Cardiac muscle cell (in vitro differentiated cells and primary cell): ENCODE measurements at regions not wholly inside any gene's neighbourhood (a gene's known extent, or its start where the extent isn't known, plus 50 kb on each side); places are given as distances from the start of the nearest gene placed in this dataset.

Experiments
- DNase-seq, 2 donors: peaks; one replicate each; pipeline versions ENCODE4 v3.0.0 to v3.0.0-alpha.2; 2010 to 2017; ENCODE audit warnings: low read depth in 1 of 2, low spot score in 1 of 2
- H3K27ac ChIP-seq: fragments of 200-600 bp; sonication (generic); 2 replicates; pipeline ENCODE4 v1.5.1; 2016
- H3K27me3 ChIP-seq: fragments of 200-600 bp; sonication (generic); 2 replicates; pipeline ENCODE4 v1.6.0; 2016; ENCODE audit warnings: control low read depth
- H3K36me3 ChIP-seq: fragments of 200-600 bp; sonication (generic); 2 replicates; pipeline ENCODE4 v1.5.1; 2016; ENCODE audit warnings: control low read depth
- H3K4me1 ChIP-seq: fragments of 200-600 bp; sonication (generic); 2 replicates; pipeline ENCODE4 v1.8.1; 2017; ENCODE audit warnings: low read depth, mild to moderate bottlenecking, mixed run types
- H3K4me3 ChIP-seq: fragments of 200-600 bp; sonication (generic); 2 replicates; pipeline ENCODE4 v1.5.1; 2016; ENCODE audit warnings: mild to moderate bottlenecking
- H3K9me3 ChIP-seq: fragments of 200-600 bp; sonication (generic); 2 replicates; pipeline ENCODE4 v1.5.1; 2017; ENCODE audit warnings: low read depth, mild to moderate bottlenecking, control low read depth
- TF ChIP-seq, protein P1 (sequence below): IDR thresholded peaks from 2 replicates; pipeline ENCODE4 v1.5.1; 2012; ENCODE audit warnings: low read depth, mild to moderate bottlenecking, low read length

DNA sequence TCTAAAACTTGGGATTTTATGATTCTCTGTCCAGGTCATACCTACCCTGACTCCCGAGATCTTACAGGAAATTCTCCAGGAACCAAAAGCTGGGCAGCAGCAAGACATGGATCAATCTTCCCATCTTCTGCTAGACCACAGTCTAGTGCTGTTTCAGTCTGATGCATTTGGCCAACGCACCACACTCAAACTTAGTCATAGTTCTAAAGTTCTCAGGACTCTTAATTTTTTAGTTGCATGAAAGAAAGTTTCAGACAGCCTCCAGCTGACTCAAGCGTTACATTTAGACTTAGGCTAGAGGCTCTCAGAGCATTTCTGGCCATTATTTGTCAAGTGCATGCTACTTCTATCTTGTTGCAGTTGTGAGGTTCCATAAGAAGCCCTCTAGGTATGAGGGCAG, 230.1 kb upstream of the CCDC150 start:
- TF ChIP-seq, protein P1, sequence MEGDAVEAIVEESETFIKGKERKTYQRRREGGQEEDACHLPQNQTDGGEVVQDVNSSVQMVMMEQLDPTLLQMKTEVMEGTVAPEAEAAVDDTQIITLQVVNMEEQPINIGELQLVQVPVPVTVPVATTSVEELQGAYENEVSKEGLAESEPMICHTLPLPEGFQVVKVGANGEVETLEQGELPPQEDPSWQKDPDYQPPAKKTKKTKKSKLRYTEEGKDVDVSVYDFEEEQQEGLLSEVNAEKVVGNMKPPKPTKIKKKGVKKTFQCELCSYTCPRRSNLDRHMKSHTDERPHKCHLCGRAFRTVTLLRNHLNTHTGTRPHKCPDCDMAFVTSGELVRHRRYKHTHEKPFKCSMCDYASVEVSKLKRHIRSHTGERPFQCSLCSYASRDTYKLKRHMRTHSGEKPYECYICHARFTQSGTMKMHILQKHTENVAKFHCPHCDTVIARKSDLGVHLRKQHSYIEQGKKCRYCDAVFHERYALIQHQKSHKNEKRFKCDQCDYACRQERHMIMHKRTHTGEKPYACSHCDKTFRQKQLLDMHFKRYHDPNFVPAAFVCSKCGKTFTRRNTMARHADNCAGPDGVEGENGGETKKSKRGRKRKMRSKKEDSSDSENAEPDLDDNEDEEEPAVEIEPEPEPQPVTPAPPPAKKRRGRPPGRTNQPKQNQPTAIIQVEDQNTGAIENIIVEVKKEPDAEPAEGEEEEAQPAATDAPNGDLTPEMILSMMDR, result no peak
- DNase-seq, result no peak
- H3K4me1 ChIP-seq, result peaks cover 8% of the 10 kb centered on the region

DNA sequence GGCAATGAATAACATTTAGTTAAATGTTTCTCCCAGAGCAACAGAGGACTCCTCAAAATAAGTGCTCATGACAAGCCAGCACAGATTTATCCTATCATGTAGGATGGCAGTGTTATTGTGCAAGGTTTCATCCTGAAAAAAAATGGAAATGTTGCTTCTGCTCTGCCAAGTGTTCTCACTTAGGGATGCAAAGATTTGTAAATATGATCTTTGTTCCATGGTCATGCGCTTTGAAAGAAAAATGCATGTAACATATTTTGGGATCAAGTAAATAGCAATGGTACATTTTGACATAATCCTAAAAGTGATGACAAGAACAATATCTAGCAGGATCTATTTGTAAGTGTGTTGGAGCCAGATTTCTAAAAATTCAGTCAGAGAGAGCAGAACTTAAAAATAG, 229.5 kb upstream of the CCDC150 start:
- Histone ChIP-seq H3K36me3 (no peaks in the 10 kb centered on the region), H3K27ac (no peak overlapping the region), H3K27me3 (no peaks in the 10 kb centered on the region), H3K4me1 (peaks cover 8% of the 10 kb centered on the region), H3K9me3 (no peaks in the 10 kb centered on the region), H3K4me3 (no peak overlapping the region)
- no peak for DNase-seq
- TF ChIP-seq, protein P1, result no peak

More for the DNA sequence above, 230.1 kb upstream of the CCDC150 start:
- H3K36me3 ChIP-seq, result no peaks in the 10 kb centered on the region
- H3K9me3 ChIP-seq, result no peaks in the 10 kb centered on the region
- H3K27me3 ChIP-seq, result no peaks in the 10 kb centered on the region
- no peak overlapping the region for H3K4me3 ChIP-seq
- no peak overlapping the region for H3K27ac ChIP-seq

DNA sequence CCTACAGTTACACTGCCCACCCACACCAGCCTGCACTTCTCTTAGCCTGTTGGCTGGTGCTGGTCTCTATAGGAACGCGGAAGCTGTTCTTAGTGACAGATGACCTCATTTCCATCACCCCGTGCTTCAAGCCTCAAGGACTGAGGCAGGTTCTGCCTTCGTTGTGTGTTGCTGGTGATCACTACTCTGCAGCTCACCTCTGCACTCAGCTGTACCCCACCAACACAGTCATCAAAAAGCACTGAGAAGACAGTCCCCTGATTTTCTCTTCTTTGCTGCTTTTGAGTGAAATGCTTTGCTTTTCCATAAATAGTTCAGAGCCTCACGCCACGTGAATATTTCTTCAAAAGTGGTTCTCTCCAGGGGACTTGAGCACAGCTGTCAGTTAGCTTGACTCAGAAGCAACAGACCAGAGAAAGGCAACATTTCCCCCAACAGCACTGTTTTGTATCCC, 225.7 kb upstream of the CCDC150 start:
- no peaks in the 10 kb centered on the region for H3K36me3 ChIP-seq
- peak in 1 of 2 donors; percentile 23 for DNase-seq
- peaks cover 3% of the 10 kb centered on the region for H3K4me1 ChIP-seq
- H3K27ac ChIP-seq, result no peak overlapping the region
- TF ChIP-seq, protein P1, result no peak
- H3K27me3 ChIP-seq, result no peaks in the 10 kb centered on the region
- no peaks in the 10 kb centered on the region for H3K9me3 ChIP-seq
- H3K4me3 ChIP-seq, result no peak overlapping the region

DNA sequence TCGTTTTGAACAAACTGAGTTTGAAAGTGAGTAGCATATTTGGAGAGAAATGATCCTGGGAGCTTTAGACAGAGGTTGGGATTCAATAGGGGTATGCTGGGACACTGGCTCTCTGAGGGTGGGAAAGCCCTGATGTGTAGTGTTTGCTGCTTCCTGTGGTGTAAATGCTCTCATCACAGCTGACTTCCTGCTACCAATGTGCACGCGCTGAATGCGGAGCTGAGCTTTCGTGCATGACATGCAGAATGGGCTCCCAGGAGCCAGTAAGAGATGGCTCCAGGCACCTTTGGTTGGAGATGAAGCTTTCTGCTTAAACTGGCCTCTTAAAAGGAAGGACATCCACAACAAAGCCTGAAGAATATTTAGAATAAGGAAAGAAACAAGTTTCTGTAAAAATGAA, 224.1 kb upstream of the CCDC150 start:
- DNase-seq, result no peak
- Histone ChIP-seq H3K27ac (no peak overlapping the region), H3K4me3 (no peak overlapping the region), H3K27me3 (no peaks in the 10 kb centered on the region), H3K9me3 (no peaks in the 10 kb centered on the region), H3K4me1 (no peaks in the 10 kb centered on the region), H3K36me3 (no peaks in the 10 kb centered on the region)
- TF ChIP-seq, protein P1, result no peak

DNA sequence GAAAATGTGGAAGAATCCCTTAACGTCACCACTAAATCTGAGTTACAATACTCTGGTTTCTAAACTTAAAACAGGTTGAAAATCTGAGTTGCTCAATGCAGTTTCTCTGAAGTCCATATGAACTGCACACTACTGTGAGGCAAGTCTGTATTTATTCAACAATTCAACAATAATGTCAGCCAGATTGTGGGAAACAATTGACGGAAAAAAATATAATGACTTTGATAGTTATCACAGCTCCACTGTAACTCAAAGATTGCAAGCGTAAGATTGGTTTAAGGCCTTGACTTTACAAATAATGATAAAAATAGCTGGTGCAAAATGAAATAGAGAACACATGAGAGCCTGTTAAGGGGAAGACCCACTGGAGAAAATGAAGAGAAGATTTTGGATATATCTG, 219.4 kb upstream of the CCDC150 start:
- no peaks in the 10 kb centered on the region for H3K27me3 ChIP-seq
- DNase-seq, result no peak
- H3K4me3 ChIP-seq, result no peak overlapping the region
- H3K4me1 ChIP-seq, result no peaks in the 10 kb centered on the region
- no peak overlapping the region for H3K27ac ChIP-seq
- TF ChIP-seq, protein P1, result no peak
- no peaks in the 10 kb centered on the region for H3K9me3 ChIP-seq
- no peaks in the 10 kb centered on the region for H3K36me3 ChIP-seq

DNA sequence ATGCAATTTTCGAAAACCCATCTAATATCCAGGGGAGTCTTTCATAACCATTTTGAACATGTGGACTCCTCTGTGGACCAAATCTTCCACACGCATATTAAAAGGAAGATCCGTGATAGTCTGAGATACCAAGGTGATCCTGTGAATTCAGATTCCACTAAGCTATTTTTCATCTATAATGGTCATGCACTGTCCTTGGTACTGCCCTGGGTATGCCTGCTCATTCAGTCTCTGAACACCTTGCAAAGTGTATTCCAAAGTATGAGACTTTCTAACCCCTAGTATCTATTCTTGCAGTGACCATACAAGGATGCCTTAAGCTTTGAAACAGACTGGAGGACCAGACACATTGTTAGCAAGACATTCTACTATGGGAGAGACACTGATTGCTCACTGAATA, 217.6 kb upstream of the CCDC150 start:
- no peaks in the 10 kb centered on the region for H3K27me3 ChIP-seq
- no peaks in the 10 kb centered on the region for H3K9me3 ChIP-seq
- H3K27ac ChIP-seq, result no peak overlapping the region
- no peaks in the 10 kb centered on the region for H3K4me1 ChIP-seq
- no peak overlapping the region for H3K4me3 ChIP-seq
- DNase-seq, result peak in 1 of 2 donors; percentile 9
- H3K36me3 ChIP-seq, result no peaks in the 10 kb centered on the region
- TF ChIP-seq, protein P1, result no peak
